ENCODE measurements at regions not wholly inside any gene's neighbourhood (a gene's known extent, or its start where the extent isn't known, plus 50 kb on each side); places are given as distances from the start of the nearest gene placed in this dataset.

GRCh38 chr17:77555121-77555591 lies 403.3 kb upstream of the TNRC6C start:
- no peak for TF ChIP-seq POLR2AphosphoS5 (IDR thresholded peaks at IDR 0.05)
- TF ChIP-seq CTCF (IDR thresholded peaks at IDR 0.05), result no peak

Data from breast epithelium (tissue), 3 donors.